Amniotic stem cell (primary cell): ENCODE measurements at regions not wholly inside any gene's neighbourhood (a gene's known extent, or its start where the extent isn't known, plus 50 kb on each side); places are given as distances from the start of the nearest gene placed in this dataset.
"Not testable (repeated sequence)": the region's sequence is repeated elsewhere in the genome, so short reads cannot be mapped to it uniquely, and the experiment has no call there.

ENCODE experiments used
- DNase-seq: peaks from one replicate; lab custom pipeline; 2025; lab: John Stamatoyannopoulos, UW

- no peak for DNase-seq
Observed at GRCh38 chr5:36739751-36740221, 133.4 kb downstream of the SLC1A3 start.

GRCh38 chr5:36740259-36740898, 134.0 kb downstream of the SLC1A3 start:
- DNase-seq, result no peak

DNA sequence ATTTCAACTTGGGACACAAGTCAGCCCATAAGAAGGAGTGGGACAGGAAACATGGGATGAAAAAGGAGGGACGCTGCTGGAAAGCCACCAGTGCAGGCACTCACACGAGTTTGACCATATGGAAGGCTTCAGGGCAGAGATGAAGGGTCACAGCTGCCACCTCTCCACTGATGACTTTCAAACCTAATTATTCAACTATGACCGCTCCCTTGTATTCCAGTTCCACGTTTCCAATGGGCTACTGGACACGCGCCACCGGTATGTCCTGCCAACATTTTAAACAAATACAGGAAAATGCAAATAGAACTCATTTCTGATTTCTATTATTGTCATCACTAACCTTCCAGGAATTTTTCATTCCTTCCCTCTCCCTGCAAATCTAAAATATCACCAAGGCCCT, 134.7 kb downstream of the SLC1A3 start:
- no peak for DNase-seq

GRCh38 chr5:36743891-36744772, 132.4 kb upstream of the NIPBL start:
- peak; percentile 20 for DNase-seq

- DNase-seq, result no peak
Observed at GRCh38 chr5:36744773-36745589, 131.6 kb upstream of the NIPBL start.

DNA sequence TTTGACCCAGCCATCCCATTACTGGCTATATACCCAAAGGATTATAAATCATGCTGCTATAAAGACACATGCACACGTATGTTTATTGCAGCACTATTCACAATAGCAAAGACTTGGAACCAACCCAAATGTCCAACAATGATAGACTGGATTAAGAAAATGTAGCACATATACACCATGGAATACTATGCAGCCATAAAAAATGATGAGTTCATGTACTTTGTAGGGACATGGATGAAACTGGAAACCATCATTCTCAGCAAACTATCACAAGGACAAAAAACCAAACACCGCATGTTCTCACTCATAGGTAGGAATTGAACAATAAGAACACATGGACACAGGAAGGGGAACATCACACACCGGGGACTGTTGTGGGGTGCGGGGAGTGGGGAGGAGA, 128.8 kb upstream of the NIPBL start:
- not testable (repeated sequence) for DNase-seq

- no peak for DNase-seq
Observed at GRCh38 chr5:36751886-36752285, 124.7 kb upstream of the NIPBL start.

- no peak for DNase-seq
Observed at GRCh38 chr5:36755342-36755741, 121.2 kb upstream of the NIPBL start.

DNA sequence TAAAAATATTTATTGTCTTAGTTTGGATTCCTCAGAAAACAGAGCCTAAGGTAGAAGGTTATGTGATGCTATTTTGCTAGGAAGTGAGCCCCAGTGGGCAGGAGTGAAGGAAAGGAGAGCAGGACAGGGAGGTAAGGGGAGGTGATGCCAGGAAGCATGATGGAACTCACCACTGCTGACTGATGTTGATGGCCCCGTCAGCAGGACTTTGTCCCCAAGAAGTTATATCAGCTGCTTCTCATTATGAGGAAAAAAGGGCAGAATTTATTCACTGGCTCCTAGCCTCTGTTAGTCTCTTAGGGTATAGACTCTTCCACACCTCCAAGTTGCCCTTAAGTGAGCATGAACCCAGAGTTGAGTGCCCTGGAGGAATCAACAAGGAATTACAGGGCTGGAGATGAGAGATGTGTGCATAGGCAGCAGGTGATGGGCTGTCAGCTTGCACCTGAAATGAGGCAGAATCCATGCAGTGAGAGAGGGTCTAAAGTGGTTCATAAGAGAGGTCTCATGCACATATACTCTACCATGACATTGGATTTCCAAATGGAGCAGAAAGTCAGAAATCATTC, 120.6 kb upstream of the NIPBL start:
- no peak for DNase-seq

GRCh38 chr5:36756848-36757247, 119.7 kb upstream of the NIPBL start:
- no peak for DNase-seq

GRCh38 chr5:36759117-36759516, 117.5 kb upstream of the NIPBL start:
- DNase-seq, result no peak

- DNase-seq, result no peak
Observed at GRCh38 chr5:36763454-36763853, 113.1 kb upstream of the NIPBL start.

- DNase-seq, result no peak
Observed at GRCh38 chr5:36765876-36766275, 110.7 kb upstream of the NIPBL start.

GRCh38 chr5:36766981-36767380, 109.6 kb upstream of the NIPBL start:
- DNase-seq, result no peak

DNA sequence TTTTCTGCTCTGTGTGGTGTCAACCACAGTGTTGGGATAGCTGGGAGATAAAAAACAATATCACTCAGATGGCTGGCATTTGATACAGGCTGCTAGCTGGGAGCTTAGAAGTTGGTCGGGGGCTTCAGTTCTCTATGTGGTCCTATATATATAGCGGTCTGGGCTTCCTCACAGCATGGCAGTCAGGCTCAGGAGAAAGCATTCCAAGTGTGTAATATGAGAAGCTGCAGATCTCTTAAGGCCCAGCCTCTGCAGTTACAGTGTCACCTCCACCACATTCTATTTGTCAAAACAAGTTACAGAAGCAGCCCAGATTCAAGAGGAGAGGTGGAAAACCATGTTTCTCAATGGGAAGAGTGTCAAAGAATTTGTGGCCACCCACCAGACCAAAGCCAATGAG, 108.1 kb upstream of the NIPBL start:
- DNase-seq, result no peak

- DNase-seq, result no peak
Observed at GRCh38 chr5:36769129-36769770, 107.3 kb upstream of the NIPBL start.

- DNase-seq, result no peak
Observed at GRCh38 chr5:36770125-36770524, 106.4 kb upstream of the NIPBL start.

- no peak for DNase-seq
Observed at GRCh38 chr5:36772276-36773140, 104.1 kb upstream of the NIPBL start.

DNA sequence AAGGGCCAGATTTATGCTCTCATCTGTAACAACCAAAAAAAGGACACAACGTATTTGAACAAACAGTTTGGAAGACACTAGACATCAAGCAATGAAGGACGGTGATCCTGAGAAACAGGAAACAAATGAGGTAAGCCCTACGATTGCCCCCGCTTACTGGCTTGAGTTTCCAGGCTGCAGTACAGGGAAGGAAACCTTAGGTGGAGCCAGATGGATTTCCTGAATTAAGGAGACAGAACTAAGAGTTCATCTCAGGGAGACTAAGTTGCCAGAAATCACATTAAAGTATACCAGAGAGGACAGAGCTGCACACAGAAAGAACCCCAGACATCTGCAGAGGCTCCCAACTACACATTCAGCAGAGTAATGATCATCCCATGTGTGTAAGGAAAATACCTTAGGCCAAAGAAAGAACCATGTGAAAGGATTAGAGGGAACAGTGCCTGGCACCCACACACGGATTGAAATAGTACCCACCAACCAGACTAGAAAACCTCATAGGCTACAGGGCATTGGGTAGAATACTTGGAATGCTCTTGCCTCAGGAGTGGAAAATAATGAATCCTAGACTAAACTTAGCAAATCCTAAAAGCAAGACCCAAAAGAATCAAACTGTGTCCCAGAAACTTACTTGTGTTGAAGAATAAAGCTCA, 99.3 kb upstream of the NIPBL start:
- no peak for DNase-seq

GRCh38 chr5:36778336-36778735, 98.2 kb upstream of the NIPBL start:
- no peak for DNase-seq
